RWPE2 (cell line): ENCODE measurements at regions not wholly inside any gene's neighbourhood (a gene's known extent, or its start where the extent isn't known, plus 50 kb on each side); places are given as distances from the start of the nearest gene placed in this dataset.

Experiments
- ATAC-seq: fragments of 200-7000 bp; cut with Tn5 transposase; 3 replicates; pipeline ENCODE4 v1.9.1; 2021; ENCODE audit warnings: low read depth
- DNase-seq: peaks from one replicate; pipeline ENCODE4 v3.0.0-alpha.2; 2020; ENCODE audit warnings: low spot score
- H3K27ac ChIP-seq: fragments of 450-650 bp; 2 replicates; pipeline ENCODE4 v1.5.1; 2017; ENCODE audit warnings: mild to moderate bottlenecking; ENCODE audit not compliant: poor library complexity, severe bottlenecking
- H3K27me3 ChIP-seq: fragments of 250-450 bp; sonication (Bioruptor Pico); 2 replicates; pipeline ENCODE4 v1.5.1; 2021; ENCODE audit warnings: mild to moderate bottlenecking, moderate library complexity; ENCODE audit not compliant: insufficient read depth, poor library complexity, severe bottlenecking
- H3K36me3 ChIP-seq: fragments of 250-450 bp; sonication (Bioruptor Pico); 2 replicates; pipeline ENCODE4 v1.5.1; 2020; ENCODE audit warnings: low read depth, mild to moderate bottlenecking, moderate library complexity
- H3K4me1 ChIP-seq: fragments of 250-450 bp; sonication (Bioruptor Pico); 2 replicates; pipeline ENCODE4 v1.5.1; 2021; ENCODE audit warnings: mild to moderate bottlenecking, moderate library complexity; ENCODE audit not compliant: insufficient read depth, poor library complexity, severe bottlenecking
- H3K4me3 ChIP-seq: fragments of 250-450 bp; sonication (Bioruptor Pico); 2 replicates; pipeline ENCODE4 v1.5.1; 2021; ENCODE audit warnings: mild to moderate bottlenecking, moderate library complexity; ENCODE audit not compliant: severe bottlenecking
- H3K9me3 ChIP-seq: fragments of 250-450 bp; sonication (Bioruptor Pico); 2 replicates; pipeline ENCODE4 v1.5.1; 2021; ENCODE audit warnings: mild to moderate bottlenecking, moderate library complexity; ENCODE audit not compliant: severe bottlenecking
- TF ChIP-seq, protein P1 (sequence below): fragments of 450-650 bp; IDR thresholded peaks from one replicate; pipeline ENCODE4 v1.5.1; 2017; ENCODE audit warnings: mild to moderate bottlenecking, moderate library complexity; ENCODE audit not compliant: poor library complexity, severe bottlenecking

DNA sequence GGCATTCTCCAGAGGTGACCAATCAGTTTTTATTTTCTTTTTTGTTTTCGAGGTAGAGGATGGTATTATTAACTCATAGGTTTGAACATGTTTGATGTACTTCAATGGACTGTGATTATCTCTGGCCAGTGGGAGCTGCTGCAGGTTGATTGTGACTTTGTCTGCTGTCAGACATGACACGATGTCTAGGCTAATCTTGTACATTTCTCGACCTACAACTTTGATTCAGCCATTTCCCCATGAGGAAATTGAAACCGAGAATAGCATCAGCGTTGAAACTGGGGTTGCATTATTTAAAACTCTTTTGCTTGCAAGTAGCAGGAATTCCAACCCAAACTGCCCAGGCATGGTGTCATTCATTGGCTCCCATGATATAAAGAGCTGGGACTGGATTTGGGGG, 218.9 kb downstream of the CDH26 start:
- Histone ChIP-seq H3K4me1 (no peaks in the 10 kb centered on the region), H3K27ac (no peak overlapping the region), H3K4me3 (no peak overlapping the region), H3K36me3 (no peaks in the 10 kb centered on the region), H3K27me3 (peaks cover 8% of the 10 kb centered on the region), H3K9me3 (peaks cover 4% of the 10 kb centered on the region)
- TF ChIP-seq, protein P1, sequence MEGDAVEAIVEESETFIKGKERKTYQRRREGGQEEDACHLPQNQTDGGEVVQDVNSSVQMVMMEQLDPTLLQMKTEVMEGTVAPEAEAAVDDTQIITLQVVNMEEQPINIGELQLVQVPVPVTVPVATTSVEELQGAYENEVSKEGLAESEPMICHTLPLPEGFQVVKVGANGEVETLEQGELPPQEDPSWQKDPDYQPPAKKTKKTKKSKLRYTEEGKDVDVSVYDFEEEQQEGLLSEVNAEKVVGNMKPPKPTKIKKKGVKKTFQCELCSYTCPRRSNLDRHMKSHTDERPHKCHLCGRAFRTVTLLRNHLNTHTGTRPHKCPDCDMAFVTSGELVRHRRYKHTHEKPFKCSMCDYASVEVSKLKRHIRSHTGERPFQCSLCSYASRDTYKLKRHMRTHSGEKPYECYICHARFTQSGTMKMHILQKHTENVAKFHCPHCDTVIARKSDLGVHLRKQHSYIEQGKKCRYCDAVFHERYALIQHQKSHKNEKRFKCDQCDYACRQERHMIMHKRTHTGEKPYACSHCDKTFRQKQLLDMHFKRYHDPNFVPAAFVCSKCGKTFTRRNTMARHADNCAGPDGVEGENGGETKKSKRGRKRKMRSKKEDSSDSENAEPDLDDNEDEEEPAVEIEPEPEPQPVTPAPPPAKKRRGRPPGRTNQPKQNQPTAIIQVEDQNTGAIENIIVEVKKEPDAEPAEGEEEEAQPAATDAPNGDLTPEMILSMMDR, result no peak
- no peak for ATAC-seq
- no peak for DNase-seq

DNA sequence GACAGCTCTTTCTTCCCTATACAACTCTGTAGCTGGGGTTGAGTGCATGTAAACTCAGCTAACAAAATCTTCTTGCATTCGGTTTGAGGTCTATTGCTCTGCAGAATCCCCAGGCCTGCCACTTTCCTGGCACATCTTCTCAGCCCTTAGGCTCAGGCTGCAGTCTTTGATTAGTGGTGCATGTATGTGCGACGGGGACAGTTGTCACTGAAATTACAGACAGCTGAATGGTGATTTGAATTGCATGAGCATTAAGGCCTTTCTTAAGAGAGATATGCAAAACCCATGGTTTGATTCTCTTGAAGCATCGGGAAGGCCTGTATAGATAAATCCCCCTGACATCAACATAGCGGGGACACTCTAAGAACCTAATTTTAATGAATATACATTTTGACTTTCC, 222.8 kb downstream of the CDH26 start:
- H3K4me1 ChIP-seq, result no peaks in the 10 kb centered on the region
- TF ChIP-seq, protein P1, result no peak
- peaks cover 13% of the 10 kb centered on the region for H3K27me3 ChIP-seq
- no peaks in the 10 kb centered on the region for H3K9me3 ChIP-seq
- no peaks in the 10 kb centered on the region for H3K36me3 ChIP-seq
- no peak for DNase-seq
- ATAC-seq, result no peak
- no peak overlapping the region for H3K27ac ChIP-seq
- H3K4me3 ChIP-seq, result no peak overlapping the region

DNA sequence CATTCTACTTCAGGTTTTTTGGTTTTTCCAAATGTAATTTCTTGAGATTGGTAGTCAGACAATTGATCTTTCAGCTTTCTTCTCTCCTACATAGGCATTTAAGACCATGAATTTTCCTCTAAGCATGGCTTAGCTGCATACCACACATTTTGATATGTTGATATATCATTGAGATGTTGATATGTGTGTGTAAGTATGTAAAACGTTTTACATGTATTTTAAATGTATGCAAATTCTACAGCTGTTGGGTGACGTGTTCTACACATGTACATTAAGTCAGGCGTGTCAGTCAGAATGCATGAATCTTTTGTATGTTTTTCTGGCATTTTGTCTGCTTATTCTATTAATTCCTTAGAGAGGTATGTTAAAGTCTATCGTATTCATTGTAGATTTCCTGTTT, 228.2 kb downstream of the CDH26 start:
- no peaks in the 10 kb centered on the region for H3K36me3 ChIP-seq
- H3K4me3 ChIP-seq, result no peak overlapping the region
- no peaks in the 10 kb centered on the region for H3K9me3 ChIP-seq
- H3K27ac ChIP-seq, result no peak overlapping the region
- no peak for ATAC-seq
- H3K27me3 ChIP-seq, result peaks cover 51% of the 10 kb centered on the region
- TF ChIP-seq, protein P1, result no peak
- no peaks in the 10 kb centered on the region for H3K4me1 ChIP-seq
- no peak for DNase-seq

DNA sequence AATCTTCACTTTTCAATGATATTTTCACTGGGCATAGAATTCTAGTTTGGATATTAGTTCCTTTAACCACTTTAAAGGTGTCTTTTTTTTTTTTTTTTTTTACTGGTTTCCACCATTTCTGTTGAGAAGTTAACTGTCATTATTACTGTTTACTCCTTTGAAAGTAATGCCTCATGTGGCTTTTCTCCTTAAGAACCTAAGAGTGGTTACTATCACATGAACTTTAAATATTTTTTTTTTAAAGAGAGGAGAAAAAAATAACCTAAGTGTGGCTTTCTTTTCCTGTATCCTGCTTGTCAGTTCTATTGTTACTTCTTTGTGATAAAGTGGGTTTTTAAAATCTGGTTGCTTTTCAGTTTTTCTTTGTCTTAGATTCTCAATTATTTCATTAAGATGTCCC, 229.5 kb downstream of the CDH26 start:
- Histone ChIP-seq H3K27me3 (peaks cover 57% of the 10 kb centered on the region), H3K4me1 (no peaks in the 10 kb centered on the region), H3K27ac (no peak overlapping the region), H3K9me3 (no peaks in the 10 kb centered on the region), H3K36me3 (no peaks in the 10 kb centered on the region), H3K4me3 (no peak overlapping the region)
- ATAC-seq (no peak), DNase-seq (no peak)
- TF ChIP-seq, protein P1, result no peak

DNA sequence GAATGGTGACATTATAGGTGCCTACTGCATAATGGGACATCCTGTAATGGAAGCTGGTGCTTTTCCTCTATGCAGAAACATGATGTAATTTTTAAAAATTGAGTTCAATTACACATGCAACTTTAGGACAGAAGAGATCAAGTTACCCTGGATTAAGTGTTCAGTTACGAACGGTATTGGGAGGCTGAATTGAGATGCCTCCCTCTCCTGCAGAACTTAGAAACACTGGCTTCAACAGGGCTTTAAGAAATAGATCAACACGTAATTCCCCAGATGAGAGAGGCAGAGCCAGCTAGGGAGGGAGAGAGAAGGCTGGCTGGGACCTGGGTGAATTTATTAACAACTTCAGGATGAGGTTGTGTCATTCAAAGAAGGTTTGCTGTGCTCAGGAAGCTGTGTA, 232.8 kb downstream of the CDH26 start:
- no peak overlapping the region for H3K27ac ChIP-seq

More for the DNA sequence above, 232.8 kb downstream of the CDH26 start:
- Histone ChIP-seq H3K36me3 (no peaks in the 10 kb centered on the region), H3K4me3 (no peak overlapping the region), H3K27me3 (peaks cover 52% of the 10 kb centered on the region), H3K4me1 (no peaks in the 10 kb centered on the region), H3K9me3 (no peaks in the 10 kb centered on the region)
- ATAC-seq (no peak), DNase-seq (no peak)
- TF ChIP-seq, protein P1, result no peak
